H1 (cell line): ENCODE measurements at regions not wholly inside any gene's neighbourhood (a gene's known extent, or its start where the extent isn't known, plus 50 kb on each side); places are given as distances from the start of the nearest gene placed in this dataset.

Source experiments
- CTCF ChIA-PET: fragments of 300-600 bp; sonication (Branson Sonifier 250); formaldehyde crosslinking; loops from one replicate; lab custom pipeline; 2021; ENCODE audit not compliant: partially characterized antibody; lab: Charles Lee
- POLR2A ChIA-PET: fragments of 300-600 bp; sonication (Branson Sonifier 250); formaldehyde crosslinking; loops from one replicate; lab custom pipeline; 2021; ENCODE audit warnings: inconsistent platforms; ENCODE audit not compliant: partially characterized antibody; lab: Charles Lee
- DNase-seq, 2 experiments: peaks; one replicate each; pipeline versions ENCODE4 v3.0.0 to v3.0.0-alpha.2; 2010 to 2022; ENCODE audit warnings: low spot score in 2 of 2, low read depth in 1 of 2, mixed read lengths in 1 of 2
- FAIRE-seq: peaks from 2 replicates; lab custom pipeline; 2011; peaks lifted over from hg19 to GRCh38; lab: Jason Lieb, UNC
- H2AFZ ChIP-seq: 2 replicates; pipeline ENCODE4 v1.8.1; 2012; ENCODE audit warnings: low read length, inconsistent platforms
- H2AK5ac ChIP-seq: 2 replicates; pipeline ENCODE4 v1.6.1; 2013; ENCODE audit warnings: low read depth, low read length
- H2BK120ac ChIP-seq: replicated peaks from 2 replicates; pipeline ENCODE3; 2013; ENCODE audit warnings: low read depth, low read length, inconsistent platforms
- H2BK12ac ChIP-seq: 2 replicates; pipeline ENCODE4 v1.6.1; 2013; ENCODE audit warnings: low read depth, low read length
- H2BK15ac ChIP-seq: 2 replicates; pipeline ENCODE4 v1.6.1; 2013; ENCODE audit warnings: low read length
- H2BK20ac ChIP-seq: 2 replicates; pipeline ENCODE4 v1.6.1; 2013; ENCODE audit warnings: low read length
- H2BK5ac ChIP-seq: 2 replicates; pipeline ENCODE4 v1.6.1; 2013; ENCODE audit warnings: low read depth, low read length
- H3K14ac ChIP-seq: 2 replicates; pipeline ENCODE4 v1.6.1; 2013; ENCODE audit warnings: inconsistent platforms; ENCODE audit not compliant: insufficient read length
- H3K18ac ChIP-seq: 2 replicates; pipeline ENCODE4 v1.6.1; 2013; ENCODE audit warnings: low read length; ENCODE audit errors: extremely low read depth
- H3K23ac ChIP-seq: 2 replicates; pipeline ENCODE4 v1.6.1; 2013; ENCODE audit warnings: inconsistent platforms; ENCODE audit not compliant: insufficient read length
- H3K23me2 ChIP-seq: 2 replicates; pipeline ENCODE4 v1.6.1; 2013; ENCODE audit warnings: low read depth, low read length
- H3K27ac ChIP-seq: 2 replicates; pipeline ENCODE4 v1.6.1; 2011; ENCODE audit warnings: low read depth, low read length, inconsistent platforms
- H3K27me3 ChIP-seq, 4 experiments: replicated peaks in 1 of 4; 1 replicate in 1 of 4; 2 replicates in 3 of 4; pipeline versions ENCODE4 v1.6.1 to v1.8.1; 2011 to 2013; ENCODE audit warnings: low read length in 3 of 4, mild to moderate bottlenecking in 3 of 4, inconsistent platforms in 2 of 4, mixed read lengths in 2 of 4, moderate library complexity in 1 of 4; ENCODE audit not compliant: control insufficient read depth in 3 of 4, insufficient read depth in 3 of 4; ENCODE audit errors: extremely low read depth in 1 of 4
- H3K36me3 ChIP-seq, 4 experiments: 2 replicates each; pipeline versions ENCODE4 v1.6.1 to v1.8.1; 2011 to 2013; ENCODE audit warnings: mild to moderate bottlenecking in 4 of 4, low read length in 3 of 4, moderate library complexity in 2 of 4, control low read depth in 1 of 4, inconsistent platforms in 1 of 4; ENCODE audit not compliant: insufficient read depth in 4 of 4, control insufficient read depth in 2 of 4
- H3K4ac ChIP-seq: replicated peaks from 2 replicates; pipeline ENCODE3; 2013; ENCODE audit warnings: low read length, low read depth, mixed read lengths, inconsistent platforms; ENCODE audit not compliant: insufficient read length
- H3K4me1 ChIP-seq, 4 experiments: replicated peaks in 1 of 4; 1 replicate in 1 of 4; 2 replicates in 3 of 4; pipeline versions ENCODE4 v1.6.1 to v1.8.1; 2011 to 2013; ENCODE audit warnings: low read length in 3 of 4, inconsistent platforms in 2 of 4, mixed read lengths in 1 of 4; ENCODE audit not compliant: insufficient read depth in 4 of 4, control insufficient read depth in 3 of 4
- H3K4me2 ChIP-seq, 2 experiments: 2 replicates each; pipeline versions ENCODE4 v1.6.1 to v1.8.1; 2011 to 2013; ENCODE audit warnings: low read depth in 2 of 2, low read length in 2 of 2, control low read depth in 1 of 2, inconsistent platforms in 1 of 2, mild to moderate bottlenecking in 1 of 2; ENCODE audit not compliant: insufficient read depth in 1 of 2
- H3K4me3 ChIP-seq, 4 experiments: fragments of 200-600, 300-600 bp in 1 of 4; sonication (generic), shearing (Covaris generic), sonication (Bioruptor Twin) in 1 of 4; 2 replicates each; pipeline versions ENCODE4 v1.5.1 to v1.8.1; 2011 to 2016; ENCODE audit warnings: low read length in 4 of 4, low read depth in 3 of 4, control low read depth in 2 of 4, inconsistent platforms in 2 of 4, mild to moderate bottlenecking in 2 of 4, mixed read lengths in 1 of 4, moderate library complexity in 1 of 4; ENCODE audit not compliant: insufficient read depth in 2 of 4; ENCODE audit errors: extremely low read depth in 1 of 4
- H3K56ac ChIP-seq: replicated peaks from 2 replicates; pipeline ENCODE3; 2013; ENCODE audit warnings: low read depth, mild to moderate bottlenecking, mixed read lengths, low read length, inconsistent platforms; ENCODE audit not compliant: insufficient read length
- H3K79me1 ChIP-seq: 2 replicates; pipeline ENCODE4 v1.6.1; 2013; ENCODE audit warnings: low read depth, low read length, control low read depth
- H3K79me2 ChIP-seq, 2 experiments: 2 replicates each; pipeline versions ENCODE4 v1.6.1 to v1.8.1; 2012 to 2013; ENCODE audit warnings: low read length in 2 of 2, mild to moderate bottlenecking in 2 of 2, inconsistent platforms in 1 of 2; ENCODE audit not compliant: insufficient read depth in 2 of 2, control insufficient read depth in 1 of 2
- H3K9ac ChIP-seq, 4 experiments: replicated peaks in 1 of 4; 1 replicate in 1 of 4; 2 replicates in 3 of 4; pipeline versions ENCODE4 v1.6.1 to v1.8.1; 2011 to 2013; ENCODE audit warnings: low read depth in 3 of 4, low read length in 3 of 4, control low read depth in 2 of 4, mild to moderate bottlenecking in 2 of 4, moderate library complexity in 2 of 4, inconsistent platforms in 1 of 4; ENCODE audit errors: extremely low read depth in 1 of 4
- H3K9me3 ChIP-seq, 2 experiments: 2 replicates each; pipeline versions ENCODE4 v1.6.1 to v1.8.1; 2012 to 2013; ENCODE audit warnings: mild to moderate bottlenecking in 2 of 2, moderate library complexity in 2 of 2, control low read depth in 1 of 2, inconsistent platforms in 1 of 2, low read depth in 1 of 2, low read length in 1 of 2, mixed read lengths in 1 of 2; ENCODE audit not compliant: insufficient read depth in 2 of 2
- H4K20me1 ChIP-seq, 2 experiments: replicated peaks in 1 of 2; 2 replicates each; pipeline versions ENCODE3 to v1.8.1; 2011 to 2013; ENCODE audit warnings: inconsistent platforms in 2 of 2, low read length in 2 of 2, mild to moderate bottlenecking in 1 of 2; ENCODE audit not compliant: insufficient read depth in 2 of 2, control insufficient read depth in 1 of 2
- H4K5ac ChIP-seq: 2 replicates; pipeline ENCODE4 v1.6.1; 2013; ENCODE audit warnings: low read length, low read depth, mixed read lengths, inconsistent platforms; ENCODE audit not compliant: insufficient read length
- H4K8ac ChIP-seq: 2 replicates; pipeline ENCODE4 v1.8.0; 2013; ENCODE audit warnings: mild to moderate bottlenecking, moderate library complexity, low read length, inconsistent platforms; ENCODE audit not compliant: insufficient read depth; ENCODE audit errors: extremely low read depth
- H4K91ac ChIP-seq: replicated peaks from 2 replicates; pipeline ENCODE3; 2013; ENCODE audit warnings: low read length, mixed read lengths, inconsistent platforms; ENCODE audit not compliant: insufficient read length
- ATF2 ChIP-seq: IDR thresholded peaks from 2 replicates; pipeline ENCODE4 v1.6.1; 2012; ENCODE audit warnings: low read length, inconsistent platforms
- BACH1 ChIP-seq: IDR thresholded peaks from 2 replicates; pipeline ENCODE4 v1.6.1; 2012; ENCODE audit warnings: low read length, improper control_type of control experiment
- JUN ChIP-seq: IDR thresholded peaks from 2 replicates; pipeline ENCODE4 v1.6.1; 2011; ENCODE audit warnings: low read depth, mild to moderate bottlenecking, improper control_type of control experiment, low read length
- KDM4A ChIP-seq: IDR thresholded peaks from one replicate; pipeline ENCODE4 v1.7.1; 2012; ENCODE audit warnings: low read depth, mild to moderate bottlenecking, moderate library complexity, low read length, inconsistent platforms; ENCODE audit not compliant: severe bottlenecking
- MAFK ChIP-seq: IDR thresholded peaks from 2 replicates; pipeline ENCODE4 v1.6.1; 2012; ENCODE audit warnings: low read depth, mild to moderate bottlenecking, improper control_type of control experiment, low read length
- MAX ChIP-seq: IDR thresholded peaks from 2 replicates; pipeline ENCODE4 v1.6.1; 2012; ENCODE audit warnings: inconsistent platforms
- PHF8 ChIP-seq: fragments of 200-600 bp; sonication (generic); conservative IDR thresholded peaks from 2 replicates; pipeline ENCODE4 v1.7.1; 2012; ENCODE audit warnings: low read depth, mild to moderate bottlenecking, inconsistent platforms, low read length, moderate library complexity
- POLR2AphosphoS5 ChIP-seq: IDR thresholded peaks from 2 replicates; pipeline ENCODE4 v1.6.1; 2011; ENCODE audit warnings: low read depth, low read length
- RFX5 ChIP-seq: IDR thresholded peaks from 2 replicates; pipeline ENCODE4 v1.6.1; 2011; ENCODE audit warnings: low read depth, low read length, improper control_type of control experiment, borderline replicate concordance
- SAP30 ChIP-seq: fragments of 300-600 bp; sonication (generic); IDR thresholded peaks from 2 replicates; pipeline ENCODE4 v1.7.1; 2012; ENCODE audit warnings: low read length, moderate library complexity, mild to moderate bottlenecking, inconsistent platforms; ENCODE audit not compliant: insufficient read depth, insufficient replicate concordance
- SIRT6 ChIP-seq: IDR thresholded peaks from one replicate; pipeline ENCODE4 v1.7.1; 2012; ENCODE audit warnings: low read length, inconsistent platforms
- SUZ12 ChIP-seq: fragments of 200-600 bp; sonication (generic); IDR thresholded peaks from 2 replicates; pipeline ENCODE4 v1.6.1; 2012; ENCODE audit warnings: mild to moderate bottlenecking, inconsistent platforms, low read length, moderate library complexity, mixed read lengths
- TEAD4 ChIP-seq: IDR thresholded peaks from 2 replicates; pipeline ENCODE4 v1.6.1; 2012; ENCODE audit warnings: low read depth, low read length, inconsistent platforms, mixed read lengths
- WGBS, 2 experiments: shearing (Covaris generic) in 1 of 2; methylation state at CpG; one replicate each; pipeline versions ENCODE4 v1.1.6 to v1.1.7; 2013 to 2015; ENCODE audit warnings: low lambda C conversion rate in 2 of 2, mixed read lengths in 2 of 2, inconsistent platforms in 1 of 2, low coverage in 1 of 2, missing lambda C conversion rate in 1 of 2; ENCODE audit not compliant: insufficient replicate concordance in 2 of 2, insufficient coverage in 1 of 2, insufficient read length in 1 of 2; ENCODE audit errors: extremely low coverage in 1 of 2, missing lambda C conversion rate in 1 of 2; 5-methylcytosine and 5-hydroxymethylcytosine counted together

DNA sequence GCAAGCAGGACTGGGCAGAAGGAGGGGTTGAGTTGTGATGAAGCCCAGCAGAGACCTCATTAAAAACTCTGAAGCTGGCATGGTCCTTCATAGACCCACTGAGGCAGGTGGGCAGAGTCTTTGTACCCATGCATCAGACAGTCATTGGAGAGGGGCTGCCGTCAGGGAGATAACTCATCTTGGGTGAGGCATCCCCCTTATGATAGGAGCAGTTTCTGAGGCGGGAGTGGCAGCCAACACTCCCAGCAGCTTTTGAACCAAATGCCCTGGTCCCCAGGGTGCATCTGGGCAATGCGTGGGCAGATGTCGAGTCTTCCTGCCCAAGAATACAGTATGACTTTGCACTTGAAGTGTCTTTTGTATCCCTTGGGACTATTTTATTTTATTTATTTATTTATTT is 68.1 kb downstream of the HTR5A start:
- Histone ChIP-seq H2AK5ac (no peak overlapping the region), H3K23me2 (no peaks in the 10 kb centered on the region), H4K20me1 (peaks cover 0 to 3% of the 10 kb centered on the region in 2 experiments), H2BK20ac (no peak overlapping the region), H3K79me1 (no peaks in the 10 kb centered on the region), H4K8ac (no peak overlapping the region), H3K4me3 (no peak overlapping the region), H3K4me2 (no peak overlapping the region), H3K27ac (no peak overlapping the region), H3K23ac (no peak overlapping the region), H3K14ac (no peak overlapping the region), H2BK12ac (no peak overlapping the region), H3K4ac (no peak overlapping the region), H3K36me3 (no peaks in the 10 kb centered on the region), H3K56ac (no peak overlapping the region), H4K5ac (no peak overlapping the region), H2BK15ac (no peak overlapping the region), H3K4me1 (peaks cover 0 to 2% (median 0%) of the 10 kb centered on the region in 4 experiments; a peak in 1 of 7 replicates), H3K79me2 (no peaks in the 10 kb centered on the region), H3K18ac (no peak overlapping the region), H3K27me3 (no peaks in the 10 kb centered on the region), H2BK5ac (no peak overlapping the region), H2AFZ (no peak overlapping the region), H2BK120ac (no peak overlapping the region), H4K91ac (no peak overlapping the region), H3K9me3 (no peaks in the 10 kb centered on the region), H3K9ac (no peak overlapping the region)
- DNase-seq (no peak), FAIRE-seq (no peak)
- ChIA-PET POLR2A (no interaction called here), CTCF (interaction anchor here (1.0 kb wide), 1 partner anchor 12 kb away, joined by 3 read pairs; no protein-coding TSS in a partner anchor)
- WGBS, 2 experiments = 90% methylated on average over 3 of the region's 4 CpGs; no CpG with 5 or more reads in 1 of the 2 experiments
- TF ChIP-seq JUN (no peak), SUZ12 (no peak), KDM4A (no peak), MAFK (no peak), POLR2AphosphoS5 (no peak), SIRT6 (no peak), ATF2 (no peak), PHF8 (no peak), SAP30 (no peak), TEAD4 (no peak), MAX (no peak), BACH1 (no peak), RFX5 (no peak)
